Gastroesophageal sphincter (tissue), 3 donors: ENCODE measurements at regions not wholly inside any gene's neighbourhood (a gene's known extent, or its start where the extent isn't known, plus 50 kb on each side); places are given as distances from the start of the nearest gene placed in this dataset.

ENCODE experiments used
- POLR2A ChIP-seq, 2 donors: fragments of 450-650 bp; IDR thresholded peaks; one replicate each; pipeline ENCODE4 v1.6.1; 2017; ENCODE audit warnings: antibody characterized with exemption in 2 of 2, mild to moderate bottlenecking in 2 of 2, moderate library complexity in 1 of 2
- TF ChIP-seq, protein P1 (sequence below), 4 experiments: fragments of 200-600 bp in 2 of 4; fragments of 450-650 bp in 2 of 4; sonication (generic) in 1 of 4; IDR thresholded peaks; one replicate each; pipeline ENCODE4 v1.5.1; 2017 to 2019; ENCODE audit warnings: antibody characterized with exemption in 4 of 4, mild to moderate bottlenecking in 2 of 4, moderate library complexity in 2 of 4

DNA sequence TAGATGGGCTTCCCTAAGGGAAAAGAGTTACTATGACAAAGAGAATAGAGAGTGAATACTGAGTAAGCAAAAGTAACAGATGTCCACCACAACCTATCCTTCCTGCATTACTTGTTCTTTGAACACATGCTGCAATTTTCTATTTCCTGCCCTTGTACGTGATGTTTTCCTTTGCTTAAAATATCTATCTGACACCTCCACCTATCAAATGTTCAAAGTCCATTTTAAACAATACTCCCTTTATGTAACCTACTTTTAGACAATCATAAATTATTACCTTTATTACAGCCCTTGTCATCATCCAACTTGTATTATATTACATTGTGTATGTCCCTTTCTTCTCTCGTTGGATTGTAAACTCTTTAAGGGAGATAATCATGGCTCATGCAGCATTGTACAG, 147.2 kb upstream of the DYRK2 start:
- TF ChIP-seq, protein P1, sequence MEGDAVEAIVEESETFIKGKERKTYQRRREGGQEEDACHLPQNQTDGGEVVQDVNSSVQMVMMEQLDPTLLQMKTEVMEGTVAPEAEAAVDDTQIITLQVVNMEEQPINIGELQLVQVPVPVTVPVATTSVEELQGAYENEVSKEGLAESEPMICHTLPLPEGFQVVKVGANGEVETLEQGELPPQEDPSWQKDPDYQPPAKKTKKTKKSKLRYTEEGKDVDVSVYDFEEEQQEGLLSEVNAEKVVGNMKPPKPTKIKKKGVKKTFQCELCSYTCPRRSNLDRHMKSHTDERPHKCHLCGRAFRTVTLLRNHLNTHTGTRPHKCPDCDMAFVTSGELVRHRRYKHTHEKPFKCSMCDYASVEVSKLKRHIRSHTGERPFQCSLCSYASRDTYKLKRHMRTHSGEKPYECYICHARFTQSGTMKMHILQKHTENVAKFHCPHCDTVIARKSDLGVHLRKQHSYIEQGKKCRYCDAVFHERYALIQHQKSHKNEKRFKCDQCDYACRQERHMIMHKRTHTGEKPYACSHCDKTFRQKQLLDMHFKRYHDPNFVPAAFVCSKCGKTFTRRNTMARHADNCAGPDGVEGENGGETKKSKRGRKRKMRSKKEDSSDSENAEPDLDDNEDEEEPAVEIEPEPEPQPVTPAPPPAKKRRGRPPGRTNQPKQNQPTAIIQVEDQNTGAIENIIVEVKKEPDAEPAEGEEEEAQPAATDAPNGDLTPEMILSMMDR (IDR thresholded peaks at IDR 0.05) = no peak
- TF ChIP-seq POLR2A (IDR thresholded peaks at IDR 0.05) = no peak
